DMS53 treated with DMSO at 0.1 percent for 48 hours (cell line): ENCODE measurements at regions not wholly inside any gene's neighbourhood (a gene's known extent, or its start where the extent isn't known, plus 50 kb on each side); places are given as distances from the start of the nearest gene placed in this dataset.
"Not testable (repeated sequence)": the region's sequence is repeated elsewhere in the genome, so short reads cannot be mapped to it uniquely, and the experiment has no call there.

ENCODE experiments used
- DNase-seq: peaks from one replicate; lab custom pipeline; 2025; ENCODE audit not compliant: unreplicated experiment; lab: John Stamatoyannopoulos, UW

GRCh38 chr10:125605167-125605566, 77.8 kb downstream of the TEX36 start:
- DNase-seq, result no peak

GRCh38 chr10:125602825-125603224, 80.1 kb downstream of the TEX36 start:
- DNase-seq, result no peak

GRCh38 chr10:125599194-125599593, 83.8 kb downstream of the TEX36 start:
- no peak for DNase-seq

- no peak for DNase-seq
These were observed 87.1 kb downstream of the TEX36 start for GRCh38 chr10:125595911-125596310.

GRCh38 chr10:125593644-125594043, 89.3 kb downstream of the TEX36 start:
- no peak for DNase-seq

- DNase-seq, result no peak
These were observed 90.1 kb downstream of the TEX36 start for GRCh38 chr10:125592897-125593296.

- no peak for DNase-seq
These were observed 91.1 kb downstream of the TEX36 start for GRCh38 chr10:125591886-125592285.

- not testable (repeated sequence) for DNase-seq
These were observed 94.2 kb downstream of the TEX36 start for GRCh38 chr10:125588738-125589137.

GRCh38 chr10:125584954-125585353, 98.0 kb downstream of the TEX36 start:
- peak; percentile 40 for DNase-seq

- no peak for DNase-seq
These were observed 104.2 kb downstream of the TEX36 start for GRCh38 chr10:125578658-125579315.

- no peak for DNase-seq
These were observed 107.1 kb downstream of the TEX36 start for GRCh38 chr10:125575843-125576242.

- DNase-seq, result no peak
These were observed 114.8 kb downstream of the TEX36 start for GRCh38 chr10:125568156-125568555.

- DNase-seq, result no peak
These were observed 115.4 kb downstream of the TEX36 start for GRCh38 chr10:125567529-125567928.

- no peak for DNase-seq
These were observed 117.9 kb downstream of the TEX36 start for GRCh38 chr10:125565046-125565445.

GRCh38 chr10:125564570-125564969, 118.4 kb downstream of the TEX36 start:
- no peak for DNase-seq

- DNase-seq, result no peak
These were observed 120.2 kb downstream of the TEX36 start for GRCh38 chr10:125562737-125563136.

GRCh38 chr10:125560947-125561346, 122.0 kb downstream of the TEX36 start:
- DNase-seq, result no peak

- DNase-seq, result no peak
These were observed 123.8 kb downstream of the TEX36 start for GRCh38 chr10:125559210-125559609.

- DNase-seq, result no peak
These were observed 125.0 kb downstream of the TEX36 start for GRCh38 chr10:125557801-125558505.

GRCh38 chr10:125557311-125557710, 125.7 kb downstream of the TEX36 start:
- no peak for DNase-seq

GRCh38 chr10:125556882-125557281, 126.1 kb downstream of the TEX36 start:
- no peak for DNase-seq

- DNase-seq, result no peak
These were observed 127.2 kb downstream of the TEX36 start for GRCh38 chr10:125555743-125556142.

GRCh38 chr10:125555267-125555666, 127.7 kb downstream of the TEX36 start:
- no peak for DNase-seq
